ENCODE measurements at regions not wholly inside any gene's neighbourhood (a gene's known extent, or its start where the extent isn't known, plus 50 kb on each side); places are given as distances from the start of the nearest gene placed in this dataset.

- Histone ChIP-seq H3K27me3 (replicated peaks) (no peaks in the 10 kb centered on the region), H3K4me3 (ENCODE audit: low read depth, low read length) (no peak overlapping the region), H3K36me3 (replicated peaks) (no peaks in the 10 kb centered on the region), H3K27ac (no peak overlapping the region)
- TF ChIP-seq CTCF (IDR thresholded peaks at IDR 0.05; ENCODE audit: low read depth, low read length, missing control alignments) = no peak
- DNase-seq = no peak
- in situ Hi-C loops (cut with HindIII; ENCODE audit: low pct_ligation_motif_present, low sequenced_read_pairs) = no loop called here
Measured at GRCh38 chr9:109963079-109963478, 183.1 kb downstream of the PALM2AKAP2 start.

- DNase-seq = no peak
- no peak for TF ChIP-seq CTCF (IDR thresholded peaks at IDR 0.05; ENCODE audit: low read depth, low read length, missing control alignments)
- Histone ChIP-seq H3K27ac (no peak overlapping the region), H3K4me3 (ENCODE audit: low read depth, low read length) (no peak overlapping the region), H3K36me3 (replicated peaks) (no peaks in the 10 kb centered on the region), H3K27me3 (replicated peaks) (no peaks in the 10 kb centered on the region)
- in situ Hi-C loops (cut with HindIII; ENCODE audit: low pct_ligation_motif_present, low sequenced_read_pairs) = no loop called here
Measured at GRCh38 chr9:109966643-109967368, 186.8 kb downstream of the PALM2AKAP2 start.

- Histone ChIP-seq H3K27me3 (replicated peaks) (no peaks in the 10 kb centered on the region), H3K27ac (no peak overlapping the region), H3K36me3 (replicated peaks) (no peaks in the 10 kb centered on the region), H3K4me3 (ENCODE audit: low read depth, low read length) (no peak overlapping the region)
- in situ Hi-C loops (cut with HindIII; ENCODE audit: low pct_ligation_motif_present, low sequenced_read_pairs) = no loop called here
- no peak for DNase-seq
- TF ChIP-seq CTCF (IDR thresholded peaks at IDR 0.05; ENCODE audit: low read depth, low read length, missing control alignments) = no peak
Measured at GRCh38 chr9:109967651-109968642, 187.9 kb downstream of the PALM2AKAP2 start.

GRCh38 chr9:109969011-109969410, 189.0 kb downstream of the PALM2AKAP2 start:
- Histone ChIP-seq H3K36me3 (replicated peaks) (no peaks in the 10 kb centered on the region), H3K4me3 (ENCODE audit: low read depth, low read length) (no peak overlapping the region), H3K27ac (no peak overlapping the region), H3K27me3 (replicated peaks) (no peaks in the 10 kb centered on the region)
- DNase-seq = peak; percentile 40
- in situ Hi-C loops (cut with HindIII; ENCODE audit: low pct_ligation_motif_present, low sequenced_read_pairs) = no loop called here
- TF ChIP-seq CTCF (IDR thresholded peaks at IDR 0.05; ENCODE audit: low read depth, low read length, missing control alignments) = peak; percentile 60

- no peaks in the 10 kb centered on the region for H3K27me3 ChIP-seq (replicated peaks)
- no peak for TF ChIP-seq CTCF (IDR thresholded peaks at IDR 0.05; ENCODE audit: low read depth, low read length, missing control alignments)
- DNase-seq = no peak
- H3K4me3 ChIP-seq (ENCODE audit: low read depth, low read length) = no peak overlapping the region
- H3K27ac ChIP-seq = no peak overlapping the region
- in situ Hi-C loops (cut with HindIII; ENCODE audit: low pct_ligation_motif_present, low sequenced_read_pairs) = no loop called here
- H3K36me3 ChIP-seq (replicated peaks) = no peaks in the 10 kb centered on the region
Measured at GRCh38 chr9:109969573-109970237, 189.7 kb downstream of the PALM2AKAP2 start.
